HL-60/S4 treated with phorbol 12-myristate 13-acetate at 8.2 ng/mL for 4 days and 3 days (cell line): ENCODE measurements at regions not wholly inside any gene's neighbourhood (a gene's known extent, or its start where the extent isn't known, plus 50 kb on each side); places are given as distances from the start of the nearest gene placed in this dataset.

Experiments used
- in situ Hi-C: fragments of 300-500 bp; cut with MboI; formaldehyde crosslinking; loops from 2 replicates; pipeline ENCODE4 v1.15.0; 2022; ENCODE audit warnings: low sequenced_read_pairs

- in situ Hi-C loops, result no loop called here
Measured at GRCh38 chr11:10933455-10934292, 75.8 kb upstream of the ZBED5 start.

GRCh38 chr11:10932976-10933375 is 75.1 kb upstream of the ZBED5 start:
- in situ Hi-C loops, result no loop called here

- in situ Hi-C loops, result no loop called here
Measured at GRCh38 chr11:10931761-10932670, 74.2 kb upstream of the ZBED5 start.

- in situ Hi-C loops, result no loop called here
Measured at GRCh38 chr11:10930972-10931760, 73.3 kb upstream of the ZBED5 start.

GRCh38 chr11:10930224-10930971 is 72.5 kb upstream of the ZBED5 start:
- in situ Hi-C loops, result no loop called here

- in situ Hi-C loops, result no loop called here
Measured at GRCh38 chr11:10927538-10927937, 69.7 kb upstream of the ZBED5 start.

- in situ Hi-C loops, result no loop called here
Measured at GRCh38 chr11:10926801-10927211, 69.0 kb upstream of the ZBED5 start.

GRCh38 chr11:10925149-10925926 is 67.5 kb upstream of the ZBED5 start:
- in situ Hi-C loops, result no loop called here

- in situ Hi-C loops, result no loop called here
Measured at GRCh38 chr11:10923882-10924281, 66.0 kb upstream of the ZBED5 start.

- in situ Hi-C loops, result no loop called here
Measured at GRCh38 chr11:10922892-10923291, 65.0 kb upstream of the ZBED5 start.

- in situ Hi-C loops, result no loop called here
Measured at GRCh38 chr11:10920875-10921274, 63.0 kb upstream of the ZBED5 start.

GRCh38 chr11:10920205-10920604 is 62.4 kb upstream of the ZBED5 start:
- in situ Hi-C loops, result no loop called here

GRCh38 chr11:10918698-10919097 is 60.8 kb upstream of the ZBED5 start:
- in situ Hi-C loops, result no loop called here

GRCh38 chr11:10918275-10918674 is 60.4 kb upstream of the ZBED5 start:
- in situ Hi-C loops, result no loop called here

GRCh38 chr11:10917802-10918201 is 59.9 kb upstream of the ZBED5 start:
- in situ Hi-C loops, result no loop called here

GRCh38 chr11:10916665-10917064 is 58.8 kb upstream of the ZBED5 start:
- in situ Hi-C loops, result no loop called here

GRCh38 chr11:10914050-10914449 is 56.2 kb upstream of the ZBED5 start:
- in situ Hi-C loops, result no loop called here

- in situ Hi-C loops, result no loop called here
Measured at GRCh38 chr11:10913075-10913474, 55.2 kb upstream of the ZBED5 start.

GRCh38 chr11:10911907-10912306 is 54.1 kb upstream of the ZBED5 start:
- in situ Hi-C loops, result no loop called here
